SH-SY5Y (cell line): ENCODE measurements at regions not wholly inside any gene's neighbourhood (a gene's known extent, or its start where the extent isn't known, plus 50 kb on each side); places are given as distances from the start of the nearest gene placed in this dataset.

Source experiments
- GATA2 ChIP-seq: IDR thresholded peaks from 2 replicates; pipeline ENCODE4 v1.6.1; 2011; ENCODE audit warnings: mild to moderate bottlenecking, low read depth, low read length
- GATA3 ChIP-seq: IDR thresholded peaks from 2 replicates; pipeline ENCODE4 v1.6.1; 2011; ENCODE audit warnings: low read depth, mild to moderate bottlenecking, low read length, moderate library complexity

- TF ChIP-seq GATA3 (no peak), GATA2 (no peak)
These were observed 458.9 kb upstream of the TEX13C start for GRCh38 chrX:124860736-124861135.
